KOPT-K1 (cell line): ENCODE measurements at regions not wholly inside any gene's neighbourhood (a gene's known extent, or its start where the extent isn't known, plus 50 kb on each side); places are given as distances from the start of the nearest gene placed in this dataset.

Experiments
- H3K27ac ChIP-seq: fragments of 200-600 bp; sonication (generic); 2 replicates; pipeline ENCODE4 v1.5.1; 2016; ENCODE audit warnings: antibody characterized with exemption, mild to moderate bottlenecking, low read depth, low read length; ENCODE audit not compliant: poor library complexity, severe bottlenecking
- H3K36me3 ChIP-seq: fragments of 200-600 bp; sonication (generic); 2 replicates; pipeline ENCODE4 v1.5.1; 2017; ENCODE audit warnings: antibody characterized with exemption, mild to moderate bottlenecking, low read length, moderate library complexity; ENCODE audit not compliant: insufficient read depth
- H3K9me3 ChIP-seq: fragments of 200-600 bp; sonication (generic); 2 replicates; pipeline ENCODE4 v1.5.1; 2017; ENCODE audit warnings: antibody characterized with exemption, low read length, mild to moderate bottlenecking; ENCODE audit not compliant: insufficient read depth, poor library complexity, severe bottlenecking

GRCh38 chr6:22621701-22622100 lies 52.3 kb downstream of the HDGFL1 start:
- no peaks in the 10 kb centered on the region for H3K36me3 ChIP-seq
- peaks cover 2% of the 10 kb centered on the region for H3K9me3 ChIP-seq
- H3K27ac ChIP-seq, result no peak overlapping the region

DNA sequence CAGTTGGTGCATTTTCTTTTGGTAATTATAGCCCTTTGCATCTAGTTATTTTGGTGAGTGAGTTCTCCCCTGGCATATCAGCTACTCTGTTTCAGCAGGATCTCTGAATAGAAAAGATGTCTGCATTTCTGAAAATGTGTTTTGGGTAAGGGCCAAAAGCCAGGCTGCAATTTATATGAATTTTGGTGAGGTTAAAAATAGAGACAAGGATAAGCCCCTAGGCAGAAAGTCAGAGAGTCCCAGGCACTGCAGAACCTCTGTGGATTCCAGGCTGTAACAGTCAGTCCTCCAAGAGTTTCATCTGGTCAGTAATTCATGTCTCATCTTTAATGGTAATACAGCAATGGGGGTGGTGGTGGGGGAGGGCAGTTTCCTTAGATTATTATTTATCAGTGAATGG lies 53.0 kb downstream of the HDGFL1 start:
- Histone ChIP-seq H3K9me3 (peaks cover 3% of the 10 kb centered on the region), H3K36me3 (no peaks in the 10 kb centered on the region), H3K27ac (no peak overlapping the region)

- no peaks in the 10 kb centered on the region for H3K36me3 ChIP-seq
- no peak overlapping the region for H3K27ac ChIP-seq
- peaks cover 7% of the 10 kb centered on the region for H3K9me3 ChIP-seq
These were observed 53.4 kb downstream of the HDGFL1 start for GRCh38 chr6:22622813-22623212.

DNA sequence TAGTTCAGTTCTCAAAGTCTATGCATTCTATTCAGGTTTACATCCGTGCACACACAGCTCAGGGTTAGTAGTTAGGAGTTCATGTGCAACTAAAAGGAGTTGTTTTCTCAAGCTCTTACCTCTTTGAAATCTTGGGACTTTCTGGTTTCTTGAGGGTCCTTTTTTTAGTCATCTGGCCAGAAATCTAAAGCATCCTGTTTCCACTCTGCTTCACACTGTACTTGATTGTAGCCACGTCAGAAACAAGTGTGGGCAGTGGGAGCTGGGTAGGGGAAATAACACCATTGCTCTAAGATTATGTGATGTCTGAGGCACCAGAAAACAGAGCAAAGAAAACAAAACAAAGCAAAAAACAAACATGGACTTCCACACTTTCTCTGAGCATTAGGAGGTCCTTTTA lies 58.3 kb downstream of the HDGFL1 start:
- H3K27ac ChIP-seq, result no peak overlapping the region
- H3K36me3 ChIP-seq, result no peaks in the 10 kb centered on the region
- peaks cover 7% of the 10 kb centered on the region for H3K9me3 ChIP-seq

GRCh38 chr6:22631091-22631490 lies 61.7 kb downstream of the HDGFL1 start:
- Histone ChIP-seq H3K36me3 (no peaks in the 10 kb centered on the region), H3K27ac (no peak overlapping the region)

DNA sequence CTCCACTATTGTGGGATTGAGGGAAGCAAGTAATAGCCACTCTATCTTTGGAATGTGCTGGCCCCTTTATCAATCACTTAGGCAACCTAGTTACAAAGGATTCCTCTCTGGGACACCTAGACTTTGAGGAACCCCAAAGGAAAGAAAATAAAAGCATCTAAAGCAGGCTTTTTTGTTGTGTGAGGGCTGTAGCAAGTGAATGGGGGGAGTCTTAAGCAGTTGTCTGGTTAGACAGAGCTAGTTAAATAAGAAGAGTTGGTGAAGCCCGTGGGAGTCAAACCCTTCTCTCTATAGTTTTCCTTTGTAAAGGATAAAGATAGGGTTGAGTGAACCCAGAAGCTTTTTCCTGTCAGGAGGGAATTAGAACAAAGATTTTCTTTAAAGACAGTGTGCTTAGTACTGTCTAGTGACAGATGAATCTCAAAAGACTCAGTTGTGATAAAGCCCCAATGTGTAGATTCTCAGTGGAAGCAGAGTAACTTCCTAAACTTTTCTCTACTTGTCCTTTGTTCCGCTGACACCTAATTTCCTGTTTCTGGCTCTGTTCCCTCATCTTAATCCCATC lies 63.3 kb downstream of the HDGFL1 start:
- Histone ChIP-seq H3K9me3 (peaks cover 1% of the 10 kb centered on the region), H3K36me3 (no peaks in the 10 kb centered on the region), H3K27ac (no peak overlapping the region)

More at GRCh38 chr6:22631091-22631490, 61.7 kb downstream of the HDGFL1 start:
- H3K9me3 ChIP-seq, result peaks cover 7% of the 10 kb centered on the region

DNA sequence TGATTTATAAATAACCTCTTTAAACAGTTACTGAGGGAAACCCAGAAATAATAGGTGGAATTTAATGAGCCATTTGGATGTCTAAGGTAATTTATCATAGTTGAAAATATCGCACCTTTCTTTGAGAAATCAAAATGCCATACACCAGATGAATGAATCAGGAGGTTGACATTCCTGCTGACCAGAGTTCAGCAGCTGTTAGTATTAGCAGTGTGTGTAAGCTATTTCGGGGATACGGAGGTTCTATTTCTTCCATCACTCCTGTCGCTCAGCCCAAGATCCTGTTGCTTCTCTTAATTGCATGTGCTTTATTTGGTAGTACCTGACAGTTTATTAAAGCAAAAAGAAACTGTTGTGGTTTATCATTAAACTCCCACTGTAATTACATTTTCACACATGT lies 67.1 kb downstream of the HDGFL1 start:
- no peaks in the 10 kb centered on the region for H3K9me3 ChIP-seq
- no peaks in the 10 kb centered on the region for H3K36me3 ChIP-seq
- H3K27ac ChIP-seq, result no peak overlapping the region

DNA sequence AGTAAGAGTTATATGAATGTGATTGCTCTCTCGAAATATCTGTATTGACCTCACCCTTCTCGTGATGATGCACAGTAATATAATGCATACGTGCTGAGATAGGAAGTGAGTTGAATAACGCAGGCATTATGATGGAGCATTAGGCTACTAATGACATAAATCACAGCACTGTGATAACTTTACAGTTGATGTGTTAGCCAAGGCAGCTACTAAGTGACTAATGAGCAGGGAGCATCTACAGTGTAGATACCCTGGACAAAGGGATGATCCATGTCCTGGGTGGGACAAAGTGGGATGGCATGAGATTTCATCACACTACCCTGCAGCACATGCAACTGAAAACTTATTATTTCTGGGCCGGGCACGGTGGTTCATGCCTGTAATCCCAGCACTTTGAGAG lies 68.4 kb downstream of the HDGFL1 start:
- Histone ChIP-seq H3K36me3 (no peaks in the 10 kb centered on the region), H3K9me3 (no peaks in the 10 kb centered on the region), H3K27ac (no peak overlapping the region)

GRCh38 chr6:22638320-22638719 lies 69.0 kb downstream of the HDGFL1 start:
- H3K27ac ChIP-seq, result no peak overlapping the region
- H3K36me3 ChIP-seq, result no peaks in the 10 kb centered on the region
- no peaks in the 10 kb centered on the region for H3K9me3 ChIP-seq

DNA sequence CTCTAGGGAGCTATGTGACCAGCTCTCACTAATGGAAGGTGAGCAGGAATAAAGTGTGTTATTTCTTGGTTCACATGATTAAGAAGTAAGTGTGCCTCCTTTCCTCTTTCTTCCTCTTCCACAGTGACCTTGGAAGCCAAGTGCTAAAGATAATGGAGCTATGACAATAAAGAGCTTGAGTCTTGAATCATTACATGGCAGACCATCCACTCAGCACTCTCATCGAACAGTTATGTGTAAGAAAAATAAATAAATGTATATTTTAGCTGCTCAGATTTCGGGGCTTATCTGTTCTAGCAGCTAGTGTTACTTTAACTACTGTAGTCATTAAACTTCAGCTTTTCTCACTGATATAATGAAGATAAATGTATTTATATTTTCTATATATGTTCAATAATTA lies 72.9 kb downstream of the HDGFL1 start:
- Histone ChIP-seq H3K36me3 (no peaks in the 10 kb centered on the region), H3K9me3 (no peaks in the 10 kb centered on the region), H3K27ac (no peak overlapping the region)

GRCh38 chr6:22643780-22644179 lies 74.4 kb downstream of the HDGFL1 start:
- H3K27ac ChIP-seq, result no peak overlapping the region
- no peaks in the 10 kb centered on the region for H3K36me3 ChIP-seq
- H3K9me3 ChIP-seq, result no peaks in the 10 kb centered on the region

- Histone ChIP-seq H3K36me3 (no peaks in the 10 kb centered on the region), H3K27ac (no peak overlapping the region), H3K9me3 (no peaks in the 10 kb centered on the region)
These were observed 78.4 kb downstream of the HDGFL1 start for GRCh38 chr6:22647719-22648118.

GRCh38 chr6:22651731-22652130 lies 82.4 kb downstream of the HDGFL1 start:
- Histone ChIP-seq H3K36me3 (no peaks in the 10 kb centered on the region), H3K9me3 (no peaks in the 10 kb centered on the region), H3K27ac (no peak overlapping the region)

DNA sequence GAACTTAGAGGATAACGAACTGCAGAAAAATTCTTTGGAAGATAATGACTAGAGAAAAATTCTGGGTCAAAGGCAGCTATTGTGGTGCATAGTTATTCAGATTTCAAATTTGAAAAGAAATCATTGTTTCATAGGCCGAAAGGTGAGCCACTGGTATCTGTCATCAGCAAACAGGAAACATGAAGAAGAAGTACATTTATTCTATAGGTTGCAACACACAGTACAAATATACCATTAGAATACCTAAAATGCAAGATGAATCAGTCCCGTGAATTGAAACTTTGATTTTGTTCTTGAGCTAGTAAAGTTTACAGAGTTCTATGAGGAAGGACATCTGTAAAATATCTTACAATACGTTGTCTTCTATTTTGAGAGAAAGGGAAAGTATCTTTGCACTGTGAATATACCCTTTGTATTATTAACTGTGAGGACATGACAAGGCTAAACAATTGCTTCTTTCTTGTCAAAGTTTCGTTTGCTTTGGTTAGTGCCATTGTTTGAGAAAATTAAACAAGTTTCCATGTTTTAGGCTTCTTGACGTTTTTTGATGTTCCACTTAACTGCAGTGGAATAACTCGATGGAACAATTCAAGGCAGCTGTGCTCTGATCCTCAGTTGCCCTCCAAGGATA lies 84.7 kb downstream of the HDGFL1 start:
- H3K9me3 ChIP-seq, result no peaks in the 10 kb centered on the region
- H3K27ac ChIP-seq, result no peak overlapping the region
- no peaks in the 10 kb centered on the region for H3K36me3 ChIP-seq

DNA sequence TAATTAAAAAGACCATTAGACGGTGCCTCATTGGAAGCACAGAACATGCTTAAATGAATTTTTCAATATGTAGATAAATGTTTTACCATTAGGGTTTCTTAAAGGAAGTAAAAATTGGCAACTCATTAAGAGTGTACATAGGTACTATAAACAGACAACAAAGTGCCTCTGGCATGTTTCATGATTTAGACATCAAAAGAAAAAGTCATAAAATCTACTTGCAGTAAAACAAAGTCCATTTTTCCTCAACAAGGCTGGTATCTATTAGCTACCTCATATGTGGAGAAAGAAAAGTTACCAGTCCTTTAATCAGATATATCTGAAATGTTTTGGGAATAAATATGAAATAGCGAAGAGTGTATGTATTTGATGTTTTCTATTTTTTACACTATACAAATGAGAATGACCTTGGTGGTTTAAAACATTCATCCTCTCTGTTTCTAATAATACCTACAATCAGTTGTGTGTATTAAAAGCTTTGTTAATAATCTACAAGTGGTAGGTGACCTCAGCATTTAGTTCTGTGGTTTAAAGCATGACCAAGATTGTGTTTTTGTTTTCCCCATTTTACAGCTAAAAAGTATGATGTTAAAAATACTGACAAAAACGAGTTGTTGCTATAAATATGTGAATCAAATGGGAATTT lies 87.5 kb downstream of the HDGFL1 start:
- Histone ChIP-seq H3K9me3 (no peaks in the 10 kb centered on the region), H3K27ac (no peak overlapping the region), H3K36me3 (no peaks in the 10 kb centered on the region)
